NB4 (cell line): ENCODE measurements at regions not wholly inside any gene's neighbourhood (a gene's known extent, or its start where the extent isn't known, plus 50 kb on each side); places are given as distances from the start of the nearest gene placed in this dataset.

Experiments used
- CTCF ChIP-seq: IDR thresholded peaks from one replicate; pipeline ENCODE4 v1.5.1; 2012; ENCODE audit warnings: low read depth, low read length
- MAX ChIP-seq: IDR thresholded peaks from 2 replicates; pipeline ENCODE4 v1.6.1; 2011; ENCODE audit warnings: low read depth, low read length
- POLR2A ChIP-seq: IDR thresholded peaks from 2 replicates; pipeline ENCODE4 v1.6.1; 2011; ENCODE audit warnings: mild to moderate bottlenecking; ENCODE audit not compliant: insufficient read length; ENCODE audit errors: extremely low read depth

GRCh38 chr9:78669591-78669990 is 372.7 kb downstream of the PSAT1 start:
- TF ChIP-seq CTCF (no peak), MAX (no peak), POLR2A (no peak)
